GM12865 (cell line): ENCODE measurements at regions not wholly inside any gene's neighbourhood (a gene's known extent, or its start where the extent isn't known, plus 50 kb on each side); places are given as distances from the start of the nearest gene placed in this dataset.
A peak's percentile ranks its signal among the peaks of the same experiment; 100 is the strongest.

ENCODE experiments used
- DNase-seq: peaks from one replicate; pipeline ENCODE4 v3.0.0; 2010; ENCODE audit warnings: low read depth
- H3K4me3 ChIP-seq: 2 replicates; pipeline ENCODE4 v1.5.1; 2011; ENCODE audit warnings: mild to moderate bottlenecking, low read depth, low read length, control low read depth
- CTCF ChIP-seq: IDR thresholded peaks from 2 replicates; pipeline ENCODE4 v1.5.1; 2011; ENCODE audit warnings: low read length, control low read depth, low read depth, inconsistent platforms; ENCODE audit not compliant: insufficient read depth; ENCODE audit errors: missing control alignments

- peak; percentile 8 for DNase-seq
- TF ChIP-seq CTCF: no peak
- H3K4me3 ChIP-seq: no peak overlapping the region
These were observed 63.3 kb upstream of the PHF21B start for GRCh38 chr22:45073064-45073463.

- H3K4me3 ChIP-seq: no peak overlapping the region
- DNase-seq: no peak
- no peak for TF ChIP-seq CTCF
These were observed 67.5 kb upstream of the PHF21B start for GRCh38 chr22:45077286-45077685.

GRCh38 chr22:45077826-45078334 is 68.1 kb upstream of the PHF21B start:
- no peak overlapping the region for H3K4me3 ChIP-seq
- DNase-seq: no peak
- TF ChIP-seq CTCF: no peak

DNA sequence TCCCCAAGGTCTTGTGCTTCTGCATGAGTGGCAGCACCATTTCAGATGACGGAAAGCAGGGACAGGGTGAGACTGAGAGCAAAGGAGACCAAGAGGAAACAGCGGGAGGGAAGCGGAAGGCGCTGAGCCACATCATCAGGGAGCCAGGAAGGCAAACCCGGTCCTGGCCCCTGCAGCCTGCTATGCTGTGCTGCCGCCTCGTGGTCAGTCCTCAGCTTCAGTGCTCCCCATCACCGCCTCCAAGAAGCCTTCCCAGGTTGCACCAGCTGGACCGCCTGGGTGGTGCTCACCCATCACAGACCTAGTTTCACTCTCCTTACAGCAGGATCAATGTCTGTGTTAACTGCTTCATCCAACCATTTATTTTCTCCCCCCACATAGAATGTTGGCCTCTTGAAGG is 73.0 kb upstream of the PHF21B start:
- no peak overlapping the region for H3K4me3 ChIP-seq
- peak; percentile 20 for TF ChIP-seq CTCF
- DNase-seq: no peak

GRCh38 chr22:45083659-45084305 is 74.0 kb upstream of the PHF21B start:
- no peak for TF ChIP-seq CTCF
- H3K4me3 ChIP-seq: no peak overlapping the region
- DNase-seq: no peak

DNA sequence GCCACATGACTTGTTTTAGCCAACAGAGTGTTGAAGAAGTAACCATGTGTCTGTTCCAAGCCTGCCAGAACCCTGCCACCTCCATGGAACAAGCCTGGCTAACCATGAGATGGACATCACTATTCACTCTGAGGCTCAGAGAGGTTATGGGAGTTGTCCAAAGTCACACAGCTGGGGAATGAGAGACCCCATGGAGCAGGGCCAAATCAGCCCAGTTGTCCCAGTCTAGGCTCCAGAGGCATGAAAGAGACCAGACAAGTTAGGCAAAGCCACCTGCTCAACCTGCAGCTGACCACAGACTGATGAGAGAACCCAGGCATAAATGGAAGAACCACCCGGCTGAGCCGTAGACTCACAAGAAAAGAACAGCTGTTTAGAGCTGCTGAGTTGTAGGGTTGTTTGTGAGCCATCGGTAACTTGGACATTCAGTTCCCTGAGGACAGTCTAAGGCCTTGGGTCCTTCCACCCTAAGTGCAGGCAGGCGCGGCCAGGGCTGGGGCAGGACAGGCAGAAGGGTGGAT is 74.7 kb upstream of the PHF21B start:
- TF ChIP-seq CTCF: no peak
- DNase-seq: no peak
- H3K4me3 ChIP-seq: no peak overlapping the region

GRCh38 chr22:45087802-45088201 is 75.9 kb upstream of the NUP50 start:
- no peak for DNase-seq
- H3K4me3 ChIP-seq: no peak overlapping the region
- TF ChIP-seq CTCF: no peak
